GM12878 (cell line): ENCODE measurements at regions not wholly inside any gene's neighbourhood (a gene's known extent, or its start where the extent isn't known, plus 50 kb on each side); places are given as distances from the start of the nearest gene placed in this dataset.

Source experiments
- ATAC-seq: fragments of 200-7000 bp; cut with Tn5 transposase; 3 replicates; pipeline ENCODE4 v1.9.1; 2020; ENCODE audit warnings: mild to moderate bottlenecking, moderate library complexity
- BruUV-seq: library from RNA; stranded (reverse); fragments of 400-500 nt; replicated peaks from 2 replicates; lab custom pipeline; 2021; lab: Mats Ljungman, UMichigan
- CTCF ChIA-PET: fragments of 300-600 bp; sonication (Branson Sonifier 250); formaldehyde crosslinking; extraction: SDS; loops from one replicate; lab custom pipeline; 2021; ENCODE audit warnings: inconsistent platforms; lab: Yijun Ruan, JAX
- POLR2A ChIA-PET: fragments of 350-600 bp; formaldehyde crosslinking; extraction: SDS; loops from one replicate; lab custom pipeline; 2021; ENCODE audit warnings: inconsistent platforms; lab: Charles Lee
- RAD21 ChIA-PET: fragments of 300-600 bp; sonication (Branson Sonifier 250); formaldehyde crosslinking; loops from one replicate; lab custom pipeline; 2023; ENCODE audit warnings: antibody characterized with exemption; ENCODE audit not compliant: unreplicated experiment; lab: Charles Lee
- SMC1A ChIA-PET: fragments of 300-600 bp; sonication (Branson Sonifier 250); formaldehyde crosslinking; loops from one replicate; lab custom pipeline; 2023; ENCODE audit not compliant: unreplicated experiment, uncharacterized antibody; lab: Charles Lee
- DNase-seq: peaks from one replicate; pipeline ENCODE4 v3.0.0-alpha.2; 2011; ENCODE audit warnings: low read depth, low spot score
- FAIRE-seq: peaks from 3 replicates; lab custom pipeline; 2011; peaks lifted over from hg19 to GRCh38; lab: Jason Lieb, UNC
- H2AFZ ChIP-seq: 2 replicates; pipeline ENCODE4 v1.6.0; 2011; ENCODE audit warnings: low read depth, low read length, control low read depth; ENCODE audit not compliant: control insufficient read depth
- H3K27ac ChIP-seq: 2 replicates; pipeline ENCODE4 v1.5.1; 2011; ENCODE audit warnings: control low read depth; ENCODE audit not compliant: control insufficient read depth, insufficient read depth
- H3K27me3 ChIP-seq, 2 experiments: replicated peaks in 1 of 2; 2 replicates each; pipeline versions ENCODE4 v1.6.0 to v1.6.1; 2011; ENCODE audit warnings: low read length in 1 of 2; ENCODE audit not compliant: control insufficient read depth in 2 of 2, insufficient read depth in 2 of 2
- H3K36me3 ChIP-seq, 2 experiments: 2 replicates each; pipeline ENCODE4 v1.5.1; 2011; ENCODE audit warnings: low read length in 1 of 2; ENCODE audit not compliant: control insufficient read depth in 2 of 2, insufficient read depth in 2 of 2
- H3K4me1 ChIP-seq: 2 replicates; pipeline ENCODE4 v1.6.1; 2011; ENCODE audit warnings: mild to moderate bottlenecking, low read length, moderate library complexity, mixed read lengths; ENCODE audit not compliant: control insufficient read depth, insufficient read depth
- H3K4me2 ChIP-seq: 2 replicates; pipeline ENCODE4 v1.6.0; 2011; ENCODE audit warnings: control low read depth; ENCODE audit not compliant: control insufficient read depth, insufficient read depth
- H3K4me3 ChIP-seq: fragments of 200-600 bp; sonication (generic); 2 replicates; pipeline ENCODE4 v1.5.1; 2016
- H3K79me2 ChIP-seq: 2 replicates; pipeline ENCODE4 v1.6.0; 2011; ENCODE audit warnings: low read length; ENCODE audit not compliant: control insufficient read depth, insufficient read depth
- H3K9ac ChIP-seq: 2 replicates; pipeline ENCODE4 v1.8.0; 2011; ENCODE audit warnings: low read length, control low read depth, mixed read lengths; ENCODE audit not compliant: control insufficient read depth, insufficient read depth
- H3K9me3 ChIP-seq: replicated peaks from 3 replicates; pipeline ENCODE4 v1.5.1; 2011; ENCODE audit warnings: mild to moderate bottlenecking, low read length; ENCODE audit not compliant: control insufficient read depth, insufficient read depth
- H4K20me1 ChIP-seq: 2 replicates; pipeline ENCODE4 v1.6.0; 2011; ENCODE audit not compliant: control insufficient read depth, insufficient read depth
- STAT3 ChIP-seq: IDR thresholded peaks from 2 replicates; pipeline ENCODE4 v1.6.1; 2011; ENCODE audit warnings: low read depth, low read length, improper control_type of control experiment
- ZBED1 ChIP-seq: IDR thresholded peaks from 2 replicates; pipeline ENCODE4 v1.6.1; 2016; ENCODE audit warnings: borderline replicate concordance
- WGBS: methylation state at CpG from one replicate; pipeline ENCODE4 v1.1.6; 2016; ENCODE audit warnings: low lambda C conversion rate; ENCODE audit not compliant: insufficient replicate concordance, insufficient coverage; ENCODE audit errors: missing lambda C conversion rate; 5-methylcytosine and 5-hydroxymethylcytosine counted together
- in situ Hi-C: fragments of 300-500 bp; cut with MboI; formaldehyde crosslinking; loops from 9 replicates; pipeline ENCODE4 v1.14.3; 2018; ENCODE audit warnings: mixed read lengths
- intact Hi-C: fragments of 100-400 bp; cut with micrococcal nuclease; formaldehyde crosslinking; loops from one replicate; pipeline ENCODE4 v1.14.2; 2022; ENCODE audit not compliant: unreplicated experiment
- TF ChIP-seq, protein P1 (sequence below): IDR thresholded peaks from 2 replicates; pipeline ENCODE4 v1.6.1; 2011; ENCODE audit warnings: mild to moderate bottlenecking, low read depth, low read length, moderate library complexity; ENCODE audit not compliant: insufficient replicate concordance
- TF ChIP-seq, protein P2 (sequence below): fragments of 450-650 bp; IDR thresholded peaks from 2 replicates; pipeline ENCODE4 v1.6.1; 2017; ENCODE audit warnings: borderline replicate concordance
- TF ChIP-seq, protein P3 (sequence below): fragments of 450-650 bp; formaldehyde crosslinking; IDR thresholded peaks from 2 replicates; pipeline ENCODE4 v1.4.0; 2022; ENCODE audit warnings: mild to moderate bottlenecking, moderate library complexity

DNA sequence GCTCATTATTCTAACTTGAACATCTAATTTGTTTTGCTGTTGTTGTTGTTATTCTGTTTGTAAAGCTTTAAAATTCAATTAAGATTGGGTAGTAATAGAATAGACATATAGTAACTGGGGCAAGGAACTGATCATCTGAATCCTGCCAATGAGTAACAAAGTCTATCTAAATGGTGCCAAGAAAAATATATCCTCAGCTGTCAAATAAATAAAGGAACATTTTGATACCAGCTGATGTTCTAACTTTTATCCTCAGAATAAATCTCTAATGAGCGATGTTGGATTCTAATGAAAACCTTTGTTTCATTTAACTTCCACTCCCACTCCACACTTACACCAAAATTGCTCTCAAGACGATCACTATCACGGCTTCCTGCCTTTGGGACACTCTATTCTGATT lies 210.9 kb downstream of the TINAG start:
- H3K9me3 ChIP-seq, result no peaks in the 10 kb centered on the region
- 18% methylated on average over 3 of the region's 3 CpGs for WGBS
- in situ Hi-C loops, result no loop called here
- BruUV-seq, result no TSS peak
- no peak overlapping the region for H3K9ac ChIP-seq
- TF ChIP-seq ZBED1 (no peak), STAT3 (no peak)
- TF ChIP-seq, protein P1, sequence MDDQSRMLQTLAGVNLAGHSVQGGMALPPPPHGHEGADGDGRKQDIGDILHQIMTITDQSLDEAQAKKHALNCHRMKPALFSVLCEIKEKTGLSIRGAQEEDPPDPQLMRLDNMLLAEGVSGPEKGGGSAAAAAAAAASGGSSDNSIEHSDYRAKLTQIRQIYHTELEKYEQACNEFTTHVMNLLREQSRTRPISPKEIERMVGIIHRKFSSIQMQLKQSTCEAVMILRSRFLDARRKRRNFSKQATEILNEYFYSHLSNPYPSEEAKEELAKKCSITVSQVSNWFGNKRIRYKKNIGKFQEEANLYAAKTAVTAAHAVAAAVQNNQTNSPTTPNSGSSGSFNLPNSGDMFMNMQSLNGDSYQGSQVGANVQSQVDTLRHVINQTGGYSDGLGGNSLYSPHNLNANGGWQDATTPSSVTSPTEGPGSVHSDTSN, result no peak
- TF ChIP-seq, protein P2, sequence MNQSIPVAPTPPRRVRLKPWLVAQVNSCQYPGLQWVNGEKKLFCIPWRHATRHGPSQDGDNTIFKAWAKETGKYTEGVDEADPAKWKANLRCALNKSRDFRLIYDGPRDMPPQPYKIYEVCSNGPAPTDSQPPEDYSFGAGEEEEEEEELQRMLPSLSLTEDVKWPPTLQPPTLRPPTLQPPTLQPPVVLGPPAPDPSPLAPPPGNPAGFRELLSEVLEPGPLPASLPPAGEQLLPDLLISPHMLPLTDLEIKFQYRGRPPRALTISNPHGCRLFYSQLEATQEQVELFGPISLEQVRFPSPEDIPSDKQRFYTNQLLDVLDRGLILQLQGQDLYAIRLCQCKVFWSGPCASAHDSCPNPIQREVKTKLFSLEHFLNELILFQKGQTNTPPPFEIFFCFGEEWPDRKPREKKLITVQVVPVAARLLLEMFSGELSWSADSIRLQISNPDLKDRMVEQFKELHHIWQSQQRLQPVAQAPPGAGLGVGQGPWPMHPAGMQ, result no peak
- TF ChIP-seq, protein P3, sequence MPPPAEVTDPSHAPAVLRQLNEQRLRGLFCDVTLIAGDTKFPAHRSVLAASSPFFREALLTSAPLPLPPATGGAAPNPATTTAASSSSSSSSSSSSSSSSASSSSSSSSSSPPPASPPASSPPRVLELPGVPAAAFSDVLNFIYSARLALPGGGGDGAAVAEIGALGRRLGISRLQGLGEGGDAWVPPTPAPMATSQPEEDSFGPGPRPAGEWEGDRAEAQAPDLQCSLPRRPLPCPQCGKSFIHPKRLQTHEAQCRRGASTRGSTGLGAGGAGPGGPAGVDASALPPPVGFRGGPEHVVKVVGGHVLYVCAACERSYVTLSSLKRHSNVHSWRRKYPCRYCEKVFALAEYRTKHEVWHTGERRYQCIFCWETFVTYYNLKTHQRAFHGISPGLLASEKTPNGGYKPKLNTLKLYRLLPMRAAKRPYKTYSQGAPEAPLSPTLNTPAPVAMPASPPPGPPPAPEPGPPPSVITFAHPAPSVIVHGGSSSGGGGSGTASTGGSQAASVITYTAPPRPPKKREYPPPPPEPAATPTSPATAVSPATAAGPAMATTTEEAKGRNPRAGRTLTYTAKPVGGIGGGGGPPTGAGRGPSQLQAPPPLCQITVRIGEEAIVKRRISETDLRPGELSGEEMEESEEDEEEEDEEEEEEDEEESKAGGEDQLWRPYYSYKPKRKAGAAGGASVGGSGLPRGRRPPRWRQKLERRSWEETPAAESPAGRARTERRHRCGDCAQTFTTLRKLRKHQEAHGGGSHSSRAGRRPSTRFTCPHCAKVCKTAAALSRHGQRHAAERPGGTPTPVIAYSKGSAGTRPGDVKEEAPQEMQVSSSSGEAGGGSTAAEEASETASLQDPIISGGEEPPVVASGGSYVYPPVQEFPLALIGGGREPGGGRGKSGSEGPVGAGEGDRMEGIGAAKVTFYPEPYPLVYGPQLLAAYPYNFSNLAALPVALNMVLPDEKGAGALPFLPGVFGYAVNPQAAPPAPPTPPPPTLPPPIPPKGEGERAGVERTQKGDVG (CRISPR knock-in tag), result no peak
- no peaks in the 10 kb centered on the region for H3K79me2 ChIP-seq
- ChIA-PET SMC1A (no interaction called here), RAD21 (no interaction called here), CTCF (no interaction called here), POLR2A (no interaction called here)
- intact Hi-C loops, result no loop called here
- H3K27me3 ChIP-seq, result no peaks in the 10 kb centered on the region
- H3K36me3 ChIP-seq, result no peaks in the 10 kb centered on the region
- H3K4me3 ChIP-seq, result no peak overlapping the region
- ATAC-seq (no peak), DNase-seq (no peak), FAIRE-seq (no peak)
- H3K27ac ChIP-seq, result no peak overlapping the region
- H3K4me1 ChIP-seq, result no peaks in the 10 kb centered on the region
- no peaks in the 10 kb centered on the region for H4K20me1 ChIP-seq
- no peak overlapping the region for H2AFZ ChIP-seq
- no peak overlapping the region for H3K4me2 ChIP-seq
